B cell (primary cell): ENCODE measurements at regions not wholly inside any gene's neighbourhood (a gene's known extent, or its start where the extent isn't known, plus 50 kb on each side); places are given as distances from the start of the nearest gene placed in this dataset.
"Not testable (repeated sequence)": the region's sequence is repeated elsewhere in the genome, so short reads cannot be mapped to it uniquely, and the experiment has no call there.

Experiments
- ATAC-seq: fragments of 200-7000 bp; cut with Tn5 transposase; one replicate; pipeline ENCODE4 v1.10.0; 2021; ENCODE audit warnings: low read depth, mild to moderate bottlenecking, moderate number of reproducible peaks, moderate library complexity
- CTCF ChIA-PET: fragments of 350-600 bp; sonication (Branson Sonifier 250); formaldehyde crosslinking; loops from one replicate; lab custom pipeline; 2021; ENCODE audit warnings: antibody characterized with exemption, inconsistent platforms; lab: Charles Lee
- POLR2A ChIA-PET: fragments of 350-600 bp; sonication (Branson Sonifier 250); formaldehyde crosslinking; loops from one replicate; lab custom pipeline; 2021; ENCODE audit warnings: antibody characterized with exemption; lab: Charles Lee
- DNase-seq: peaks from one replicate; pipeline ENCODE4 v3.0.0; 2013
- H2AFZ ChIP-seq: 2 replicates; pipeline ENCODE4 v1.6.1; 2012; ENCODE audit warnings: mild to moderate bottlenecking, low read depth, low read length; ENCODE audit not compliant: insufficient read depth, poor library complexity, severe bottlenecking
- H3K27ac ChIP-seq, 2 donors: 1 replicate in 1 of 2; 2 replicates in 1 of 2; pipeline ENCODE4 v1.5.1; 2012 to 2013; ENCODE audit warnings: low read length in 2 of 2, mild to moderate bottlenecking in 2 of 2, moderate library complexity in 1 of 2
- H3K27me3 ChIP-seq, 4 experiments: fragments of 200-600 bp in 1 of 4; sonication (generic) in 1 of 4; replicated peaks in 1 of 4; 1 replicate in 2 of 4; 2 replicates in 2 of 4; pipeline versions ENCODE4 v1.6.1 to v1.7.0; 2013 to 2016; ENCODE audit warnings: low read length in 3 of 4, mild to moderate bottlenecking in 2 of 4, mixed read lengths in 1 of 4, moderate library complexity in 1 of 4; ENCODE audit not compliant: insufficient read depth in 4 of 4, control insufficient read depth in 3 of 4; ENCODE audit errors: control extremely low read depth in 1 of 4
- H3K36me3 ChIP-seq, 2 experiments: replicated peaks in 1 of 2; 1 replicate in 1 of 2; 2 replicates in 1 of 2; pipeline versions ENCODE4 v1.6.1 to v1.7.1; 2013; ENCODE audit warnings: low read length in 1 of 2; ENCODE audit not compliant: insufficient read depth in 2 of 2, control insufficient read depth in 1 of 2; ENCODE audit errors: control extremely low read depth in 1 of 2, extremely low read depth in 1 of 2
- H3K4me1 ChIP-seq, 2 donors: fragments of 200-600 bp in 1 of 2; sonication (generic) in 1 of 2; 1 replicate in 1 of 2; 2 replicates in 1 of 2; pipeline versions ENCODE4 v1.5.1 to v1.6.1; 2013 to 2017; ENCODE audit warnings: low read length in 2 of 2; ENCODE audit not compliant: control insufficient read depth in 2 of 2, insufficient read depth in 2 of 2
- H3K4me2 ChIP-seq: replicated peaks from 2 replicates; pipeline ENCODE3; 2012; ENCODE audit warnings: mild to moderate bottlenecking, low read depth, low read length; ENCODE audit not compliant: poor library complexity, severe bottlenecking
- H3K4me3 ChIP-seq, 5 experiments: fragments of 200-600 bp in 1 of 5; sonication (generic) in 1 of 5; 1 replicate in 3 of 5; 2 replicates in 2 of 5; pipeline versions ENCODE4 v1.5.1 to v1.7.0; 2011 to 2016; ENCODE audit warnings: low read length in 4 of 5, mild to moderate bottlenecking in 4 of 5, low read depth in 2 of 5, control low read depth in 1 of 5, moderate library complexity in 1 of 5; ENCODE audit not compliant: insufficient read depth in 1 of 5; ENCODE audit errors: control extremely low read depth in 1 of 5, extremely low read depth in 1 of 5
- H3K79me2 ChIP-seq: fragments of 200-600 bp; sonication (generic); one replicate; pipeline ENCODE4 v1.6.0; 2016; ENCODE audit warnings: low read length; ENCODE audit not compliant: control insufficient read depth, insufficient read depth
- H3K9ac ChIP-seq: fragments of 200-600 bp; sonication (generic); 2 replicates; pipeline ENCODE4 v1.6.1; 2017; ENCODE audit warnings: mild to moderate bottlenecking, low read length, moderate library complexity
- H3K9me3 ChIP-seq, 3 donors: one replicate each; pipeline versions ENCODE4 v1.6.1 to v1.7.1; 2013; ENCODE audit warnings: low read length in 2 of 3; ENCODE audit not compliant: control insufficient read depth in 2 of 3, insufficient read depth in 1 of 3; ENCODE audit errors: control extremely low read depth in 1 of 3
- H4K20me1 ChIP-seq: 2 replicates; pipeline ENCODE4 v1.6.0; 2012; ENCODE audit warnings: mild to moderate bottlenecking, low read length; ENCODE audit not compliant: insufficient read depth, control insufficient read depth, poor library complexity, severe bottlenecking
- H3K27ac Mint-ChIP-seq: one replicate; pipeline ENCODE4 v1.8.0; 2021; ENCODE audit warnings: mixed read lengths
- H3K27me3 Mint-ChIP-seq: one replicate; pipeline ENCODE4 v1.8.0; 2021; ENCODE audit warnings: mixed read lengths
- H3K4me1 Mint-ChIP-seq: one replicate; pipeline ENCODE4 v1.8.0; 2021; ENCODE audit warnings: mixed read lengths
- H3K4me3 Mint-ChIP-seq: one replicate; pipeline ENCODE4 v1.8.0; 2021; ENCODE audit warnings: mixed read lengths
- H3K9me3 Mint-ChIP-seq: one replicate; pipeline ENCODE4 v1.8.0; 2022; ENCODE audit warnings: mixed read lengths; ENCODE audit not compliant: insufficient read depth
- CTCF ChIP-seq: fragments of 200-600 bp; IDR thresholded peaks from one replicate; pipeline ENCODE4 v1.8.0; 2022; ENCODE audit warnings: antibody characterized with exemption, mild to moderate bottlenecking
- EZH2 ChIP-seq: IDR thresholded peaks from 2 replicates; pipeline ENCODE4 v1.6.1; 2012; ENCODE audit warnings: borderline replicate concordance, low read depth, mild to moderate bottlenecking, moderate library complexity, low read length; ENCODE audit not compliant: insufficient read depth, poor library complexity, severe bottlenecking
- WGBS: methylation state at CpG from one replicate; pipeline ENCODE4 v1.1.5; 2013; ENCODE audit warnings: missing lambda C conversion rate; ENCODE audit not compliant: insufficient coverage; 5-methylcytosine and 5-hydroxymethylcytosine counted together
- intact Hi-C: fragments of 100-400 bp; cut with micrococcal nuclease; formaldehyde crosslinking; loops from one replicate; pipeline ENCODE4 v1.10.0; 2022

- ChIA-PET POLR2A (no interaction called here), CTCF (no interaction called here)
- Mint-ChIP-seq H3K4me1 (no peaks in the 10 kb centered on the region), H3K9me3 (no peaks in the 10 kb centered on the region), H3K4me3 (no peak overlapping the region), H3K27me3 (no peaks in the 10 kb centered on the region), H3K27ac (no peak overlapping the region)
- no peak overlapping the region for H3K27ac ChIP-seq
- ATAC-seq = no peak
- DNase-seq = no peak
- no peaks in the 10 kb centered on the region for H3K27me3 ChIP-seq
- intact Hi-C loops = no loop called here
- no peak overlapping the region for H3K4me3 ChIP-seq
- no peaks in the 10 kb centered on the region for H3K36me3 ChIP-seq
- no peaks in the 10 kb centered on the region for H3K4me1 ChIP-seq
- H3K79me2 ChIP-seq = no peaks in the 10 kb centered on the region
- no peaks in the 10 kb centered on the region for H3K9me3 ChIP-seq
- no peaks in the 10 kb centered on the region for H4K20me1 ChIP-seq
- no peak overlapping the region for H3K4me2 ChIP-seq
- H2AFZ ChIP-seq = no peak overlapping the region
- 80% methylated on average over 1 of the region's 1 CpG for WGBS
- TF ChIP-seq EZH2 (no peak), CTCF (no peak)
- H3K9ac ChIP-seq = no peak overlapping the region
Measured at GRCh38 chr7:16260236-16260728, 161.1 kb downstream of the CRPPA start.

- H3K27me3 ChIP-seq, H3K27ac ChIP-seq, H3K9ac ChIP-seq, H3K4me1 Mint-ChIP-seq, H3K27ac Mint-ChIP-seq, H3K9me3 Mint-ChIP-seq, H3K4me3 Mint-ChIP-seq, H3K27me3 Mint-ChIP-seq, H3K4me1 ChIP-seq, H3K4me3 ChIP-seq, POLR2A ChIA-PET, CTCF ChIA-PET, ATAC-seq, H3K79me2 ChIP-seq, DNase-seq, H3K4me2 ChIP-seq, H4K20me1 ChIP-seq, H3K9me3 ChIP-seq, H2AFZ ChIP-seq, intact Hi-C loops, H3K36me3 ChIP-seq: not testable (repeated sequence)
- WGBS = no CpG with 5 or more reads among the region's 1 CpG
Measured at GRCh38 chr7:16256419-16256818, 164.9 kb downstream of the CRPPA start.

GRCh38 chr7:16255952-16256351 lies 165.4 kb downstream of the CRPPA start:
- H3K27me3 ChIP-seq, H3K27ac Mint-ChIP-seq, H3K4me1 ChIP-seq, H3K4me1 Mint-ChIP-seq, CTCF ChIA-PET, H3K27ac ChIP-seq, intact Hi-C loops, H4K20me1 ChIP-seq, H3K79me2 ChIP-seq, DNase-seq, H3K9ac ChIP-seq, H3K9me3 Mint-ChIP-seq, H3K9me3 ChIP-seq, POLR2A ChIA-PET, H3K36me3 ChIP-seq, ATAC-seq, H2AFZ ChIP-seq, H3K4me3 Mint-ChIP-seq, H3K4me2 ChIP-seq, H3K4me3 ChIP-seq, H3K27me3 Mint-ChIP-seq: not testable (repeated sequence)
- WGBS = no CpG with 5 or more reads among the region's 2 CpGs
